Left colon (tissue), 2 donors: ENCODE measurements at regions not wholly inside any gene's neighbourhood (a gene's known extent, or its start where the extent isn't known, plus 50 kb on each side); places are given as distances from the start of the nearest gene placed in this dataset.
A peak's percentile ranks its signal among the peaks of the same experiment; 100 is the strongest.
"Not testable (repeated sequence)": the region's sequence is repeated elsewhere in the genome, so short reads cannot be mapped to it uniquely, and the experiment has no call there.

Experiments used
- ATAC-seq: fragments of 200-7000 bp; cut with Tn5 transposase; one replicate; pipeline ENCODE4 v1.9.1; 2020; ENCODE audit warnings: mild to moderate bottlenecking, moderate library complexity
- DNase-seq, 2 donors: peaks; one replicate each; pipeline ENCODE4 v3.0.0-alpha.2; 2020
- intact Hi-C, 2 donors: fragments of 100-400 bp; cut with DNase I in 1 of 2; cut with micrococcal nuclease in 1 of 2; formaldehyde crosslinking; loops; one replicate each; pipeline versions ENCODE4 v1.11.2 to v1.14.0; 2022; cut with DNase I, micrococcal nuclease
- donor health status: DM: no; HTN: no; CAD: no.
- donor health status: DM: yes; HTN: yes; CAD: no.

DNA sequence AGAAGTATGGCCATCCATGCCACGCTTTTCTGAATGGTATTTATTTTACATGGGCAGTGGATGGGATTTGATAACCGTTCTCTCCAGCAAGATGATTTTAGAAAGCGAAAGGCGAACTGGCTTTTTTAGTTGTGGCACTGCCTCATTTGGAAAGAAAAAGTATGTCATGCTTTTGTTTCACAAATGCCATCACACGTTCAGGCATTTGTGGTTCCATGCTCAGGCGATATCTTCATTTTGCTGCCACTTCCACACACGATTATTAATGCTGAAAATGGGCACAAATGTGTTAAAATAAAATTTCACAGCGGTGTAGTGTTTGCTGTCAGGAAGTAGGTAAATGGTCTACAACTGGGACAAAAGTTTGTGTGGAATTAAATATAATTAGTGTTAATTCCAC is 328.1 kb downstream of the BCL2L11 start:
- DNase-seq, intact Hi-C loops, ATAC-seq: not testable (repeated sequence)

DNA sequence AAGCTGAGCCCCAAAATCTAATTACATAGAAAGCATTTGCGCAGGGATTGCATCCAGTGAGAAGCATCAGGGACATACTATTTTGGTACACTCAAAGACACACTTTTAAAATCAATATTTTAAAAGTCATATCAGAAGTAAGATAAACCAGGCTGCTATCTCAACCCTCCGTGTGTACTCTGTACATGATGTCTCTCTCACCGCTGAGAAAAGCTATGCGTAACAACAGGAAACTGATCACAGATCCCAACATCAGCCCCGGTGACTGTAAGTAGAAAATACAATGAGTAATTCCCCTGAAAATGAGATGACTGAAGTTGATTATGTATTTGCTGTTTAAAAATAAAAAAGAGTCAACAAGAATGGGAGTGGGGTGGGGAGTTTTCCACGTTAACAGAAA is 329.8 kb downstream of the BCL2L11 start:
- ATAC-seq, intact Hi-C loops, DNase-seq: not testable (repeated sequence)

DNA sequence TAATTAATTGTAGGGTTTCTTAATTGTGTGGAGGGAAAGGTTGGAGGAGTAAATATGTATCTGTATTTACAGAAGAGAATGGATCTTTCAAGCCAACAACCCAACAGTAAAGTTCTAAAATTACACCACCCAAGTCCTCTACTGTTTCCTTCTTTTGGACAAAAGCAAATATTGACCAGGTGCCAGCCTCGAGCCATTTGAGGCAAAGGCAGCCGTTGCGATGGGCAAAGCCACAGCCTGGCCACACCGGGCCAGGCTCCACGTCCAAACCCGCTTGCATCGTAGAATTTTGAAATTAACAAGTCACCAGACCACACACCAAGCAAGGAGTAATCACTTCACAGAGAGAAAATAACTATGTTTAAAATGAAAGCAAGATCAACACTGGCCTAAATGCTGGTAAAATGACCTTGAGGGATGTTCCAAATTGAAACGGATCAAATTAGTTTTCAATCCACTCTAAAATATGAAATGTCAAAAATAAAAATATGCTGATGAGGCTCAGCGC is 331.0 kb downstream of the BCL2L11 start:
- DNase-seq, intact Hi-C loops, ATAC-seq: not testable (repeated sequence)

DNA sequence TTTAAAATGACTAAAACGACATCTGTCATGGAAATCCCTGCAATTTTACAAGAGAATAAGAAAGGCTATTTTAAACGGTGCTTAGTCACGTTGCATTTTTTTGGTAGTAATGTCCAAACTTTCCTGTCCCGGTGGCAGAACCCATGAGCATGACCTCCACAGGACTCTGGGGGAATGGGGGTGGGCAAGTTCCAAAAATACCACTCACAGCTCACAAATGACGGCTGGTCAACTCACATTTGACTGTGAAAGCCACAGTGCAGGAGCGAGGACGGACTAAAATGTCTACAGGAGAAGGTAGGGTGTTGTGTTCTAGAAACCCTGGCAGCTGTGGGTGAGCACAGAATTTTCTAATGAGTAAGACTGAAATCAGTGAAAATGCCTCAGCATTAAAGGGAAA is 331.5 kb downstream of the BCL2L11 start:
- intact Hi-C loops, ATAC-seq, DNase-seq: not testable (repeated sequence)

DNA sequence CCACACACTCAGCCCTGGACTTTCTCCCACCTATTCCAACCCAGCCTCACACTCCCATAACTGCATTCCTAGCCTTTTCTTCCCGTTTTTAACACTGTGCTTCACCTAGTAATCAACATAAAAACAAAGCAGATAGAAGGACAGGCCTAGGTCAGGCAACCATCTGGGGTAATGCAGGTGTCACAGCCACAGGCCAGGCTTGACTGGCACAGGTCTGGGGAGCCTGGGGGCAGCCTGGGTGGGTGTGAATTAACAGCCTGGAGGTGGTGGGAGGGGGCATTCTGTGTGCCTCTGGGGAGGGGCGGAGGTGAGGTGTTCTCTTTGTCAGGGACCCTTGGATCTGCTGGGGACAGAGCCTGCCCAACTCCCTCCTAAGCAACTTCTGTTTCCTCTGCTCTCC is 332.6 kb downstream of the BCL2L11 start:
- ATAC-seq, DNase-seq, intact Hi-C loops: not testable (repeated sequence)

DNA sequence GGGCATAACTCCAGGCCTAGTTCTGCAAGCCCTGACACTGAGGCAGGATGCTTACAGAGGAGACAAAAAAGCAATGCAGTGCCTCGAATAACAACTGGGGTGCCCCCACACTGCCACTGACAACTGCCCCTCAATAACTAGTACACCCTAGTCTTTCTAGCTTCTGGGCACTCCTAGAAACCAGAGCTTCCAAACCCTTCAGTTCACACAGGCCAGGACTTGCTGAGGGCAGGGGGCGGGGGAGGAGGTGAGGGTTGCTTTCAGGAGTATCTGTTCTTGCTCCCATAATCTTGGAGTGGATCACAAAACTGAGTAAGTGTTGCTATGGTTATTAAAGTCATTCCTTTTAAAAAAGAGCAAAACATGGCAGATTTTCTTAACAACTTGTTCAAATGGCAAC is 333.1 kb downstream of the BCL2L11 start:
- intact Hi-C loops, ATAC-seq, DNase-seq: not testable (repeated sequence)

DNA sequence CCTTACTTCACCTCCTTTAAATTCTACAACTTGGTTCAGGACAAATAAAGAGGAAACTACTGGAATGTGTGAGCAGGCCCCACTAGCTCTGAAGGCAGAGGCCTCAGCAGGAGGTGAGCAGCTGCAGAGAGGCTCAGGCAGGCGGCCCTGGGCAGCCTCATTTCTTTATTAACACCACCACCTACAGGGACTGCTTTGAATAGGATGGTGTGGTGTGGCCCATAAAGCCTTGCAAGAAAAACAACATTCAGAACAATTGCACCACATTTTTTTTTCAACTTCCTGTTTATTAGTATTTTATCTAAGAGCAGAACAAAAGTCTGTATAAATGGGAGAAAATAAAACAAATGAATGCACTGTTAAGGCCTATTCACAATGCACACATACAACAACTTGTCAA is 333.7 kb downstream of the BCL2L11 start:
- intact Hi-C loops, DNase-seq: not testable (repeated sequence)
- ATAC-seq = peak; percentile 98

DNA sequence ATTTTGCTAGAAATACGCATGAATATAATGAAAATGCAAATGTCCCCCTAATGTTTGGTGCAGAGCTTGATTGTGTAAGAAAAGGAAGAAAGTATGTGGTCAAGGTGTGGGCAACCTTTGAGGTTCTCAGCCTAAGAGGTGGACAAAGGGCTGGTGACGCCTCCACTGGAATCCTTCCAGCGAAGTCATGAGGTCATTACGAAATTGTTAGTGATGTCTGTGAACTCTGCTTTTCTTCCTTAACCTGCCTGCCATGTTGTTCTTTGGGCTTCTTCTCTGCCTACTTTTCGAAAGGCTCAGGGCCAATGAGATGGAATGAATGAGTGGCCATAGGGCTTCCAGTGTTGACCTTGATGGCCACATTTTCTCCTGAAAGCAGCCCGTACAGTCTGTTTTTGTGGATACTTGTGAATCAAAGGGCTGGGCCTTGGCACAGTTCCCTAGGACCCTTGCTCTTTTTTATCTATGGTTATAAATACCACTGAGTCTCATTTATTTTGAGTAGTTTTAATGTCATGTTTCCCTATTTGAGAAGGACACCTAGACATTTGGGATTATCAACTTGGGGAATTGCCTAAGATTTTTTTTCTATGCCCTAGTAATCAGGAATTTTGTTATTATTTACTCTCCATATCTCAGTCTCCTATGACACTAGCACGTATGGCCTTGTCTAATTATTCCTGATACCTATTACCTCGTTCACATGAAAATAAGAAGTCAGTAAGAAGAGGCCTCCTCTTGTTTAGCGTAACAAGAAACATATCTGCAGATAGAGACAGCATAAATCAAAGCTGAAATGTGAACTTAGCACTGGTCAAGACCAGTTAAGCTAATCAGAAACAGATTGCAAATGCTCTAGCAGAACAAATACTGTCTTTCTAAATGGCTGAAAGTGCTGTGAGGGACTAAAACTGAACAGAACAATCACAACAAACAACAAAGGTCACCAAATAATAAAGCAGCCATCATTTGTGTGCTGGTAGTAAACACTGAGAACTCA is 334.6 kb downstream of the BCL2L11 start:
- ATAC-seq, DNase-seq, intact Hi-C loops: not testable (repeated sequence)

DNA sequence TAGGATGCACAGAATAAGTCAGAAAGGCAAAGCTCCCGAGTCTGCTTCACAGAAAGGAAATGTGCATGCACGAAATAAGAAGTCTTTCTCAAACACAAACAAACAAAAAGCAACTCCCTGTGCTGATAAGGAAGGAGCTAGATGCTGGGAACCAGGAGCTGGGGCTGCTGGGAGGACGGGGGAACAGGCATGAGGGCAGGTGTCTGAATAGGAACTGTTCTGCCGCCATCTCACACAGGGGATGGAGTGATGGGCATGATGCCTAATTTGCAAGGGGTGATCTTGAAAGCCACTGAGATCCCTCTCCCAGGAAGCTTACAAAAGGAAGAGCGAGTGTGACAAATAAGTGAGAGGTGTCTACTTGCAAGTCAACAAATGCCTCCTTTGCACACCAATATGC is 336.5 kb downstream of the BCL2L11 start:
- intact Hi-C loops, DNase-seq, ATAC-seq: not testable (repeated sequence)

DNA sequence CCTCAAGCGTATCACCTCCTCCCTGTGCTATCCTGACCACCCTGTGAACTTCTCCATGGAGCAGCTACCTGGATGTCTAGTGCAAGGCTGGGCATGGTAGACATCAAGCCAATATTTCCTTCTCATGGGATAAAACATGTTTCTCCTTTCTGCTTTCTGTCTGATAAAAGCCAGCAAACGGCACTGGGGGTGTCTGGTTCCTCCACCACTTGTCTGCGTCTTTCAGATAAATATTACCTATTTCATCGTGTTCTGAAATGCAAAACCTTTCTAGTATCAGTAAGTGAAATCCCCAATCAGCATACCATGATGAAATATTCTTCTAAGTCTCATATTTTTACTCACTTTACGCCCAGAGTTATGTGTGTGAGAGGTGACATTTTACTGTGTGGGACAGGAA is 340.2 kb downstream of the BCL2L11 start:
- intact Hi-C loops, DNase-seq, ATAC-seq: not testable (repeated sequence)

DNA sequence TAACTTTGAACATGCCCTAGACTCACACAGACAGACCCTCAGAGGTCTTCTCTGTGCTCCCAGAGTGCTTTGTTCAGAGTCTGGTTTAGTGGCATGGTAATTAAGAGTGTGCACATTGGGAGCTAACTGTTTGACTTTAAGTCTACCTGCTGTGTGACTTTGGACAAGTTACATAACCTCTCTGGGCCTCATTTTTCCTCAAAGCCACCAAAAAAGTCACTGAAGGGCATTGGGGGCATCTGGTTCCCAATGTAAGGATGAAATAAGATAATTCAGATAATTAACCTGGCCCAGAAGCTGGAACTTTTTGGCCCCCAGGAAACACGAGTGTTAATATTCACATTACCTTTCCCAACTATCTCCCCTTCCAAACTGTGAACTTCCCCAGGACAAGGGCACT is 341.1 kb downstream of the BCL2L11 start:
- ATAC-seq, DNase-seq, intact Hi-C loops: not testable (repeated sequence)

DNA sequence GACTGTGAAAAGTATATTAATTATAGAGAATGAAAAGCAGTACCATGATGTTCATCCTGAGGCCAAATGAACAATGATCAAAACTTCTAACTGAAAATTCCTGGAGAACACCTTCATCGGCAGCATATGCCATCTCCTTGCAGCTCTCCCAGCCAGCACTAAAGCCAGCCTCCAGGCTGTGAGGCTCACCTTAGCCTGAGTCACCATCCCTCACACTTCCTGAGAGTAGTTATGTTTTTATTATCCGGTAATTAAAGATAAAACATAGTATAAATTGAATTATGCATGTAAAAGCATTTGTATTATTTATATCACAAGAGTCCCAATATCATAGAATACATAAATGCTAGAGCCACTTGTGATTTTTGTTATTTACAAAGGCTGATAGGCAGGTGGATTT is 341.9 kb downstream of the BCL2L11 start:
- intact Hi-C loops, DNase-seq: not testable (repeated sequence)
- peak; percentile 30 for ATAC-seq

DNA sequence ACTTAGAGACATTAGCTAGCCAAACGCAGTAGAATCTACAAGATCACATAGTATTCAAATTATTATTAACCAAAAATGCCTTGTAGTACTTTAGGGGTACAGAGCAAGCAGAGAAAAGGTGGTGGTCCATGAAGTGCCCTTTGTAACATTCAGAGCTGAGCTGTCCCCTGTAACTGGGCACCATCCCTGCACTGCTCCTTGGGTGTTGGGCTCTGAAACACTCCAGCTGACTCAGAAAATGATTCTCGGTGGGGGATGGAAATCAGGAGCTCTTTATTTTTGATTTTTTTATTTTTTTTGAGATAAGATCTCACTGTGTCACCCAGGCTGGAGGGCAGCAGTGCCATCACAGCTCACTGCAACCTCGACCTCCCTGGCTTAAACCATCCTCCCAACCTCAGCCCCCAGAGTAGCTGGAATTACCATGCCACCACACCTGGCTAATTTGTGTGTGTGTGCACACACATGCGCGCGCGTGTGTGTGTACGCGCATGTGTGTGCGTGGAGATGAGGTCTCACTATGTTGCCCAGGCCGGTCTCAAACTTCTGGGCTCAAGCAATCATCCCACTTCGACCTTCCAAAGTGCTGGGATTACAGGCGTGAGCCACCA is 342.6 kb downstream of the BCL2L11 start:
- intact Hi-C loops, ATAC-seq: not testable (repeated sequence)
- DNase-seq = peak in 1 of 2 donors; percentile 16

DNA sequence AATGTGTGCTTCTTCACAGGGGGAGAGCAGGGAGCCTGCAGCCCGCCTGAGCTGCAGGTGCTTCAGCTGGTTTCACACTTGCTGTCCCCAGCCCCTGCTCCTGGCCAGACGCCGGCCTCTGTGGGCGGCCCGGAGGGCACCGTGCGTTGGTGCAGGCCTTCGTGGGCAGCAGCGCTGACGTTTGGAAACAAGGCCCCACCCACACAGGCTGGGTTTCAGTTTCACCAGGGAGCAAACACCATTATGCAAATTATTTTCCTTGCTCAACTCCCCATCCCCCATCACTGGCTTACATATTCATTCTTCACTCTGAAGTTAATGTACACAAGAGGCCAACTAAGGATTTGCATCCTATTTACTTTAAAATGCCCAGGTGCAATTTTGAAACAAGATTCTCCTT is 343.2 kb downstream of the BCL2L11 start:
- peak in 1 of 2 donors; percentile 34 for DNase-seq
- peak; percentile 54 for ATAC-seq
- intact Hi-C loops = not testable (repeated sequence)

DNA sequence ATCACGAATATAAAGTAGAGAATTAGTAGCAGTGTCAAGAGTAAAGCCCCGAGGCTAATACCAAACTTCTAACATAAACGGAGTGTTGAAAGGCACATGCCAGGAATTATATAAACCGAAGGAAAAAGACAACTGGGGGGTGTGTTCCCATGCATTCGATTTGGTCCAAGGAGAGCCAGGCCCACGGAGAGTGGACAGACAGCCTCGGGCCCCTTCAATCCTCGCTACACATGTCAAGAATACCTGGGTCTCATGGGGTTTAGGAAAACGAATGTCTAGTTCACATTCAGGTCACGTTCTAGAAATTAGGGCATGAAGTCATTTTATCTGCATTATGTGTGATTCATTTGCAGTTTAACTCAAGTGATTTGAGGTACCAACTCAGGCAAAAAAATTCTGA is 343.7 kb downstream of the BCL2L11 start:
- intact Hi-C loops, ATAC-seq: not testable (repeated sequence)
- DNase-seq = peak in 1 of 2 donors; percentile 23

DNA sequence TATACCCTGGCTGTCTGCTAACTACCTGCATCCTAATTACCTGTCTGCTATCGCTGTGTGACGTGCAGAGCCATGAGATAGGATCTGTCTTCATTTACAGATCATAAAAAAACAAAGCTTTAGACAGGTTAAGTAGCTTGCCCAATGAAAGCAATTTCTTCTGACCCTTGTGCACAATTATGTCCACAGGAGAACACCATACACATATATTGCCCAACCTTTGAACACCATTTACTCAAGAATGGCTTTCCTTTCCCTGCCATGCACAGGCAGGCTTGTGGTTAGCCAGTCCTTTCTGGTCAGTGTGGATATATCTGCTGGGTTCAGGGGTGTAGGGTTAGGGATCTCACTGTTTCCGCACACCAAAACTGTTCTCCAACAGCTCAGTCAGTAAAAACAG is 344.8 kb downstream of the BCL2L11 start:
- intact Hi-C loops, DNase-seq: not testable (repeated sequence)
- peak; percentile 66 for ATAC-seq

DNA sequence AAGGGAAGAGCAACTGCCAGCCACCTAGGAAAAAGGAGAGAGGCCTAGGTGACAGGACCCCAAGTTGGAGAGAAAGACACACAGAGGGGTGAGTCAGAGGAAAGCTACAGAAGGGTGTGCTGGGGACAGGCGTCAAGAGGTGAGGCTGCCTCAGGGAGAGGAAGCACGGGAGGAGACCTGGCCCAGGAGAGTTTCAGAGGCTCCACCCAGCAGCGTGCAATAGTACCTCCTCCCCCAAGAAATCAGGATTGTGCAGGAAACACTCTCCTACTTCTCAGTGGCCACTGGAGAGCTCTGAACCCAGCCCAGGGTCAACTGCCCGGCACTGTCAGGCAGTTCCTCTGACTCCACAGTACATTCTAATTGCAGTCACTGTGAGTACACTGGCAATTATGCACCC is 346.0 kb downstream of the BCL2L11 start:
- DNase-seq = peak; percentile 63 to 72
- ATAC-seq = peak; percentile 83
- intact Hi-C loops = not testable (repeated sequence)

DNA sequence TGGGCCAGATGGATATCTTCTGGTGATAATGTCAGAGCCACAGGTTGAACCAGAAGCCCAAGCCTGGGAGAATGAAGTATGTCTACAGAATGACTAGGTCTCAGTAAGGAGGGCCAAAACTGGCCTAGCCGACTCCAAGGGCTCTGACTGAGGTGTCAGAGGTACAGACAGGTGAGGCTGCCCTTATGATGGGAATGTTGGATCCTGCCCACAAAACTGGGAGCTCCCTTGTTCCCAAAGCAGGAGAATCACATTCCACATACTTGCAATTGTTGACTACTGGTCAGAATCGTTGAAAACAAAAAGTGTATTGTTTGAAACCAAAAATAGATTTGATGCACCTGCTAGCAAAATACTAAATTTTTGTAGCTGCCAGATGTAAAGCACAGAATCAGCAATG is 350.2 kb downstream of the BCL2L11 start:
- intact Hi-C loops, DNase-seq, ATAC-seq: not testable (repeated sequence)

DNA sequence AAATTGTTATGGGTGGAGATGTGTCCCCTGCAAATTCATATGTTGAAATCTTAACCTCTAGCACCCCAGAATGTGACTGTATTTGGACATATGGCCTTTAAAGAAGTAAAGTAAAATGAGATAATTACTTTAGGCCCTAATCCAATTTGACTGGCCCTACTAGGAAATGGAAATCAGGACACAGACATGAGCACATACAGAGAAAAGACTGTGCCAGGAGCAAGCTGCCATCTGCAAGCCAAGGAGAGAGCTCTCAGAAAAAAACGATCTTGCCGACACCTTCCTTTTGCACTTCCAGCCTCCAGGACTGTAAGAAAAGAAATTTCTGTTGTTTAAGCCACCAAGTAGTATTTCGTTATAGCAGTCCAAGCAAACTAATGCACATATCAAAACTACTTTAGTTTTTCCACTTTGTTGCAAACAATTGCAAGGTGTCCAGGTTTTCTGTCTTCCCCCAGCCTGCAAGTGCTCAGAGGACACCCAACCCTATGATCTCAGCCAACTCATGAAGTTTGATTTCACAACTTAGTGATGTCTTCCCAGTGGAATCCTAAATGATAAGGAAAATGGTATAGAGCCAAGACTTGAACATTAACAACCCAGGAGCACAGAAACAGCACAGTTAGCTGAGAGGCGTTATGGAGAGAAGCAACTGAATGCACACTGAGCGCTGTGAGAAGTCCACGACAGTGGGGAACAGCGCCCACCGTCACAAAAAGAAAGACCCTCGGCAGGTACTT is 351.2 kb downstream of the BCL2L11 start:
- not testable (repeated sequence) for DNase-seq

More for the DNA sequence above, 351.2 kb downstream of the BCL2L11 start:
- ATAC-seq, intact Hi-C loops: not testable (repeated sequence)
